ENCODE measurements at regions not wholly inside any gene's neighbourhood (a gene's known extent, or its start where the extent isn't known, plus 50 kb on each side); places are given as distances from the start of the nearest gene placed in this dataset.

DNA sequence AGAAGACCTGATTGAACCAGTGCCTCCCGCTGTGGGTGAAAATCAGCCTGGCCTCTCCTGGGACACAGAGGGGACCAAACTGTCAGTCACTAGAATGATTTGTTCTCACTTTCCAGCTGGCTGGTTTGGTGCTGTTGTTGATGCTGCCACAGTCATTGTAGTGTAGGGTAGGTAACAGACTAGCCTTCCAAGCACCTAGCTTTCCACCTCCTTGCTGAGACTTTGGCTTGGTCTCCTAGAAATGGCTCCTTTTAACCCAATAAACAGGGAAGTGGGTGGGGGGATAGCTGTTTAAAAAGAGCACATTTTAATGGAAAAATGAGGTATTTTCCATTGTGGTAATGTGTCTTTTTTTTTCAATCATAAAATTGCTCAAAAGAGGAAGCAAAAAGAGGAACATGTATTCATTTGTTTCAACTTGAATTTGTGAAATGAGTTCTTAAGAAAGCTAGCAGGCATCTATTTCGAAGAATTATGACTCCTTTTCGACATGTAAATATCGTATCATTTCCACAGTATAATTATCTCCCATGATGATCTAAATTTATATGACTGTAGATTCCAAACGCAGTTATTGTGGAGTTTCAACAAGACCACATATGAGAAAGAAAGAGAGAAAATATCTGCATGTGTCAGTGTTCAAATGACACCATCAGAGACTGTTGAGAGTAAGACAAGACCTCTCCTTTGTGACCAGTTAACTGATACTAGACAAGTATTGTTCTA lies 190.1 kb downstream of the HLX start:
- no peak overlapping the region for H3K4me3 ChIP-seq (ENCODE audit: low read depth, low read length)
- TF ChIP-seq, protein P1, sequence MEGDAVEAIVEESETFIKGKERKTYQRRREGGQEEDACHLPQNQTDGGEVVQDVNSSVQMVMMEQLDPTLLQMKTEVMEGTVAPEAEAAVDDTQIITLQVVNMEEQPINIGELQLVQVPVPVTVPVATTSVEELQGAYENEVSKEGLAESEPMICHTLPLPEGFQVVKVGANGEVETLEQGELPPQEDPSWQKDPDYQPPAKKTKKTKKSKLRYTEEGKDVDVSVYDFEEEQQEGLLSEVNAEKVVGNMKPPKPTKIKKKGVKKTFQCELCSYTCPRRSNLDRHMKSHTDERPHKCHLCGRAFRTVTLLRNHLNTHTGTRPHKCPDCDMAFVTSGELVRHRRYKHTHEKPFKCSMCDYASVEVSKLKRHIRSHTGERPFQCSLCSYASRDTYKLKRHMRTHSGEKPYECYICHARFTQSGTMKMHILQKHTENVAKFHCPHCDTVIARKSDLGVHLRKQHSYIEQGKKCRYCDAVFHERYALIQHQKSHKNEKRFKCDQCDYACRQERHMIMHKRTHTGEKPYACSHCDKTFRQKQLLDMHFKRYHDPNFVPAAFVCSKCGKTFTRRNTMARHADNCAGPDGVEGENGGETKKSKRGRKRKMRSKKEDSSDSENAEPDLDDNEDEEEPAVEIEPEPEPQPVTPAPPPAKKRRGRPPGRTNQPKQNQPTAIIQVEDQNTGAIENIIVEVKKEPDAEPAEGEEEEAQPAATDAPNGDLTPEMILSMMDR (IDR thresholded peaks at IDR 0.05; ENCODE audit: insufficient read depth, low read length, missing control alignments): no peak
- POLR2A ChIA-PET: no interaction called here
- no peak for DNase-seq (ENCODE audit: low read depth, low spot score)
- CTCF ChIA-PET: interaction anchor here (1.8 kb wide), 1 partner anchor 14 kb away, joined by 4 read pairs; no protein-coding TSS in a partner anchor

DNA sequence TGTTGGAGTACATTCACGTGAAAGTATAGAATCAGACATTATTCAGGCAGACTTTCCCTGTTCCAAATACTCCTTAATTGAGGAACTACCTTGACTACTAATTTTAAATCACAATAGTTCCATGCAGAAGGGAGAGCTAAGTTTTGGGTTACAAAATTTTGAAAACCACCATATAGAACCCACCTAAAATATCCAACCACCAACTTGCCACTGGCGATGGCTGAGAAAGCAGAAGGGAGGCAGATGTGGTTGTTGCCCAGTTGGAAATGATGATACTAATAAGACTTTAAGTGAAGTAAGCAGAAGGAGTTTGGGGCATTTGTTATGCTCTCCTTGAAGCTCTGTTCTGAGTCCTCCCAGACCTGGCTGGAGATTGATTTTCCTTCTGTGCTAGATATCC lies 190.7 kb downstream of the HLX start:
- H3K4me3 ChIP-seq (ENCODE audit: low read depth, low read length): no peak overlapping the region
- no peak for DNase-seq (ENCODE audit: low read depth, low spot score)
- ChIA-PET CTCF (interaction anchor here (1.8 kb wide), 1 partner anchor 13 kb away, joined by 4 read pairs; no protein-coding TSS in a partner anchor), POLR2A (no interaction called here)
- TF ChIP-seq, protein P1 (IDR thresholded peaks at IDR 0.05; ENCODE audit: insufficient read depth, low read length, missing control alignments): no peak

DNA sequence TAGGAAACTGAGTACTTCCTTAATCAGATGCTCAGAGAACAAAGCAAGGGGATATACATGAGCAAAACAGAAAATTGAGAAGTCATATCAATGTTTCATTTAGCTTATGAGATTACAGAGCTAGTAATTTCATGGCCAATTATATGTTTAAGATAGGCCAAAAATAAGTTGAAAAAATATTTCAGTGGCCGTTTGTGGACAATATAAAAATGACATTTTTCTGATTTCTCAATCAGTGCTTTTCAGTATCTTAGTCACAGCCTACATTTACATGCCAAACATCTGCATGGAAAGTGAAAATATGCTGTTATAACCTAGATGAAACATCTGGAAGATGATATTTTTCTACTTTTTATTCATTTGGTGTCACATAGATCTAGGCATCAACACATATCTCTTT lies 192.5 kb downstream of the HLX start:
- CTCF ChIA-PET: no interaction called here
- POLR2A ChIA-PET: no interaction called here
- TF ChIP-seq, protein P1 (IDR thresholded peaks at IDR 0.05; ENCODE audit: insufficient read depth, low read length, missing control alignments): no peak

DNA sequence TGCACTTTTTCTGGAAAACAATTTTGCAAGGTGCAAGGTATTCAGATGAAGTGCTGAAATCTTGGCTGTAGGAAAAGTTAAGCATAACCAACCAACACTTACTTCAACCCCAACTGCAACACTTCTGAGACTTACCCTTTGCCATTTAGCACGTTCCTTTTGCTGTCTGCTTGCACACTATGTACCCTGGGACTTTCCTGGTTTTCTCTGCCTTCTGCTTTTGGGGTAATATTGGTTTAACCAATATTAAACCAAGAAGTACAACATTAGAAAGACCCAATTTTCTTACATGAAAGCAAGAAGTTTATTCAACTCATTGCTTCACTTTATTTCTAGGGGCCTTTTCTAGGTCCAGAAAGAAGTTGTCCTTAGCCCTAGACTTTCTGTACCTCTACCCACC lies 193.0 kb downstream of the HLX start:
- CTCF ChIA-PET: interaction anchor here (0.9 to 1.3 kb wide), 2 partner anchors 9 to 84 kb away, joined by 3 read pairs; no protein-coding TSS in a partner anchor
- no peak overlapping the region for H3K4me3 ChIP-seq (ENCODE audit: low read depth, low read length)
- TF ChIP-seq, protein P1 (IDR thresholded peaks at IDR 0.05; ENCODE audit: insufficient read depth, low read length, missing control alignments): no peak
- DNase-seq (ENCODE audit: low read depth, low spot score): no peak
- POLR2A ChIA-PET: no interaction called here

More for the DNA sequence above, 192.5 kb downstream of the HLX start:
- H3K4me3 ChIP-seq (ENCODE audit: low read depth, low read length): no peak overlapping the region
- DNase-seq (ENCODE audit: low read depth, low spot score): no peak

DNA sequence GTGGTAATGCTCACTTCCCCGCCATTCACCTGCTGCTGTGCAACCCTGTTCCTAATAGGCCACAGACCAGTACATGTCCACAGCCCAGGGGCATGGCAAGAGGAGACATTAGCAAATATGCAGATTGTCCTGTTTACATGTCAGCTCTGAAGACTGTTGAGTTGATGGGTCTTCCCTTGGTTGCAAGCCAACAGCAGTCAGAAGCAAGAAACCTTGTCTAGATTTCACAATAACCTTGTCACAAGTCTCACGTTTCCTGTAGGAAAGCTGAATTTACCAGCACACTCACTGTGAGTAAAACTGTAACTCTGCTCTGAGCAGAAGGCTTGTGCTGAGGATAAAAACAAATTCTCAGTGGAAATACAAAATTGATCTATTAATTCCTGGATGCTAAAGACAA lies 195.1 kb downstream of the HLX start:
- ChIA-PET POLR2A (interaction anchor here (0.5 kb wide), 1 partner anchor 73 kb away, joined by 3 read pairs; no protein-coding TSS in a partner anchor), CTCF (no interaction called here)
- no peak overlapping the region for H3K4me3 ChIP-seq (ENCODE audit: low read depth, low read length)
- no peak for DNase-seq (ENCODE audit: low read depth, low spot score)
- TF ChIP-seq, protein P1 (IDR thresholded peaks at IDR 0.05; ENCODE audit: insufficient read depth, low read length, missing control alignments): no peak

DNA sequence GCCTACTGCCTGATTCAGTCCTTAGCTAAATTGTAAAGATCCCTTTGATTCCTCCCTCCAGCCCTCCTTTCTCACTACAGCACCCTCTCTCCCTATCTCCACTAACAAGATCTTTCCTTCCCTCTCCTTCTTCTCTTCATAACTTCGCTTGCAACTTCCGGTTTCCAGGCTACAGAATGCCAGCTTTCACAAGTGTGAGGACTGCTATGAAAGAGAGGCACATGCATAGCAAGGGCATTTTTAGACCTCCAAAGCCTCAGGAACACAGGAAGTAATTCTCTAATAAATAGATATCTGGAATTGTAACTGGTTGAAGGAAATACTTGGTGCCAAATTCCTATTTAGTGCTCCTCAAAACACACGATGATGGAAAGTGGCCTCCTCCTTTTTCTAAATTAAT lies 196.7 kb downstream of the HLX start:
- CTCF ChIA-PET: no interaction called here
- TF ChIP-seq, protein P1 (IDR thresholded peaks at IDR 0.05; ENCODE audit: insufficient read depth, low read length, missing control alignments): no peak
- no peak for DNase-seq (ENCODE audit: low read depth, low spot score)
- POLR2A ChIA-PET: no interaction called here
- H3K4me3 ChIP-seq (ENCODE audit: low read depth, low read length): no peak overlapping the region

All from AG04449 (cell line).